Endothelial cell of umbilical vein (primary cell): ENCODE measurements at regions not wholly inside any gene's neighbourhood (a gene's known extent, or its start where the extent isn't known, plus 50 kb on each side); places are given as distances from the start of the nearest gene placed in this dataset.

Experiments used
- CTCF ChIP-seq, 2 donors: IDR thresholded peaks; 1 replicate in 1 of 2; 2 replicates in 1 of 2; pipeline ENCODE4 v1.5.1; 2011; ENCODE audit warnings: low read length in 2 of 2, mild to moderate bottlenecking in 2 of 2, moderate library complexity in 2 of 2, control low read depth in 1 of 2, inconsistent platforms in 1 of 2, low read depth in 1 of 2; ENCODE audit not compliant: insufficient read depth in 1 of 2; ENCODE audit errors: extremely low read depth in 1 of 2
- EZH2 ChIP-seq: IDR thresholded peaks from 2 replicates; pipeline ENCODE4 v1.6.1; 2012; ENCODE audit warnings: borderline replicate concordance, low read depth, mild to moderate bottlenecking, moderate library complexity, low read length, inconsistent platforms; ENCODE audit not compliant: severe bottlenecking
- POLR2A ChIP-seq: IDR thresholded peaks from 2 replicates; pipeline ENCODE4 v1.6.1; 2012; ENCODE audit warnings: low read depth, mild to moderate bottlenecking, control low read depth, low read length
- POLR2AphosphoS5 ChIP-seq: IDR thresholded peaks from 2 replicates; pipeline ENCODE4 v1.6.1; 2012; ENCODE audit warnings: low read depth, mild to moderate bottlenecking, control low read depth, low read length, moderate library complexity; ENCODE audit not compliant: insufficient read depth

GRCh38 chr16:62909597-62909996, 873.4 kb upstream of the CDH8 start:
- TF ChIP-seq POLR2A (no peak), EZH2 (no peak), CTCF (IDR thresholded peaks at IDR 0.05; ENCODE audit: extremely low read depth in 1 of 2, insufficient read depth in 1 of 2, low read depth in 1 of 2, low read length in 2 of 2) (no peak), POLR2AphosphoS5 (no peak)
